NCI-H2227 (cell line): ENCODE measurements at regions not wholly inside any gene's neighbourhood (a gene's known extent, or its start where the extent isn't known, plus 50 kb on each side); places are given as distances from the start of the nearest gene placed in this dataset.

Experiments used
- DNase-seq: peaks from one replicate; lab custom pipeline; 2025; ENCODE audit not compliant: unreplicated experiment; lab: John Stamatoyannopoulos, UW

DNA sequence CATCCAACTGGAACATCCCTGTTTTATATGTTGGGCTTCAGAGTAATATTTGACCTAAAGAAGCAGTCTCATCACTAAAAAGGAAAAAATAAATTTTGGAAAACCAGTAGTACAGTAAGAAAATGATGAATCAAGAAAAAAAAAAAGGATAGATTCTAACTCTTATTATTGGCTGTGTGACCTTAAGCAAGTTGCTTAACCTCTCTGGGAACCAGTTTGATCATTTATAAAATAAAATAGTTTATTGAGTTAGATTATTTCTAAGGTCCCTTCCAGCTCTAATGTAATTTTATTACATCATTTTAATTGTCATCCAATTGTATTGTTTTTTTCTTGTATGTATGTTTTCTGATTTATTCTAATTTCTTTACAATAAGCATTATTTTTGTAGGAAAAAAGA is 127.0 kb downstream of the PRELID2 start:
- no peak for DNase-seq

DNA sequence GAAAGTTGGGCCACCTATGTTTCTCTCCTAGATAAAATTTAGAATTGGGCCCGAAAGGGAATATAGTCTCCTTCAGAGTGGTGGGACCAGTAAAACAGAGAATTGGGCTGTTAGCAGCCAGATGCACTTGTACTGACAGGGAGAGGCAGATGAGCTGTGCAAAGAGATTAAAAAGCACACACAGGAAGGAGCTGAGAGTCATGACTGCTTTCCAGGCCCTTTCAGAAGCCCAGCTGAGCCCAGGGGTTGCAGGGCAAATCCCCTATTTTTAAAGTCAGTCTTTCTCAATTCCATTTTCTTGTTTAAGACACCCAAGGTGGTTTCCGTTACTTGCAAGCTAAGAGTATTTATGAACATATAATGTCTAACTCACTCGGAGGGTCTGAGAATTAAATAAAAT is 130.4 kb downstream of the PRELID2 start:
- DNase-seq = no peak

DNA sequence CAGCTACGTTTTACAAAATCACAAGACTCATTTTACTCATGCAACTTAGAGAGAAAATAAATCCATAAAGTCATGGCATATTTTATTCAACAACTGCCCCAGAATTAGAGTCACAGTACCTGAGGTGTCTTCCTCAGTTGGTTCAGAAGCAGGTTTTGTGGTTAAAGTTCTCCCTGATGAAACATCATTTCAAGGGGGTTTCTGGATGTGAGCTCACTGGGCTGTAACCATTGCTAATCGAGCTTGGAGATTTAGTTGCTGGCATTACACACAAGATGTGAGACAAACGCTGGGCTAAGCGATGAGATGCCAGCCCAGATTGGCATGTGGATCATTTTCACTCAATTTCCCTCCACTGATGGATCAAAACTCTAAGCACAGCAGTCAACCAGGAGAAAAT is 131.3 kb downstream of the PRELID2 start:
- DNase-seq = no peak

DNA sequence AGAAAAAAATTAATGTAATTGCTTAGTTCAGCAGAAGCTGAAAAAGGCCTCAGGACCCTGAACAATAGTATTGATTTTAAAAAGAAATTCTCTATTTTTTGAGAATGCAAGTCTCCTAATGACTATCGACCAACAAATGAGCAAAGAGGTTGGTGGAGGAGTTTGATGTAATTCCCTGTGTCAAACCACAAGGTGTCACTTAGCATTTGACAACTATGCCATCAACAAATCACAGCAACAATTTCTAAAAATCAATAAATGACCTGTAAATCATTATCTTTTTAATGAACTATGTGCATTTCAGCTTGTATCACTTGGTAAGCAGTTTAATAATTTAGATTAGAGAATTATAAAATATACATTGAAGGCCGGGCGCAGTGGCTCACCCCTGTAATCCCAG is 133.7 kb downstream of the PRELID2 start:
- DNase-seq = no peak

DNA sequence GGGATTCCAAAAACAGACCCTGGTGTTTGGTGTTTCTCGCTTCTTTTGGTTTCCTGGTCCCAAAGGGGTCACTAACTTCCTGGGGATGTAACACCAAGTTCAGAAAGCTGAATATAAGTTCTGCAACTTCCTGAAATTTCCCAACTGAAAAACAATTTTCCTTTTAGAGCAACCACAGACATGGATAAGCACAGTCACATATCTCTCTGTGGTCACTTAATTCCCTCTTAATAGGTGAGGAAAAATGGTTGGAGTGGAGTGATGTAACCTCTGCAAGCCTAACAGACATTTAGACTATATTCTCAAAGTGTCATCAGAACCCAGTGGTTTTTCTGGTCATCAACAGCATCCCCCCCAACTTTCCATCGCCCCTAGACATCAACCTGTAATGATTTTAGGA is 135.3 kb downstream of the PRELID2 start:
- no peak for DNase-seq

DNA sequence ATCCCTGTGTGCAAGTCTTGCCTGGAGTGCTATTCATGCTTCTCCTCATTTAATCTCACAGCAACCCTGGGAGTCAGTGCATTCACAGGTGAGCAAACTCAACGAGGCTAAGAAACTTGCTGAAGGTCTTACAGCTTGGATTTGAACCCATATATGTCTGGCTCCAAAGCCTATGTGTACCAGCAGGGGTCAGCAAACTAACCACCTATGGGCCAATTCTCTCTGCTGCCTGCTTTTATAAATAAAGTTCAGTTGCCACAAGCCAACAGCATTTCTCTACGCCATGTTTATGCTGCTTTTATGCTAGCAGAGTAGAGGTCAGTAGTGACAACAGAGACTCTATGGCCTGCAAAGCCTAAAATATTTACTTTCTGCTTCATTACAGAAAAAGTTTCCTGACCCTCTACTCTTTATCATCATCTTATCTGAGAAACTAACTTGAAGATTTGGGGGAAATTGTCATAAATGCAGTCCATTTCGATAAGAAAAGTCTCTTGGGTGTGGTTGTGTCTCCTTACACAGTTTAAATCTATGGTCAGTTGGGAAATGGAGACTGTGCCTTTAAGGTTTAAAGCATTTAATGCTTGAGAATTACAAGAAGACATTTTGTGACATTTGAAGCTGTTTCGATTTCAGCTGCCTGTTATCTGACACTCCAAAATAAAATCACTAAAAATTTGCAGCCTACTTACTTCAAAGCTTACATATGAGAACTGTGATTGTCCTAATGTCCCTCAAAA is 137.7 kb downstream of the PRELID2 start:
- DNase-seq = no peak

DNA sequence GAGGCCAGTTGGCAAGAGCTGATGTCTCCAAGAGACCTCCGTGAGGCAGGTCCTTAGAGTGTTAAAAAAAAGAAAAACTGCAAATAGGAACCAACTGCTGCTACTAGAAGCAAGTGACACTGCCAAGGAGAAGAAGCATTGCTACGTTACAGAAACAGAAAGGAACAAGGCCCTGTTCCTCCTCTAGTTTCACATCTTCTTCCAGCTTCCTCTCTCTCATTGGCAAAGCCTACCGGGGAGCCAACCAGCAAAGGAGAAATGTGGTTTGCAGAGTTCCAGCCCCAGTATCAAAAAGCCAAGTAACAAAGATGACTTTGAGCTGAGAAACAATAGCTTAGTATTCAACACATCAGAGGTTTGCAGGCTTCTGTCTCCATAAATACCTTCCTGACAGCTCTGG is 145.9 kb downstream of the PRELID2 start:
- DNase-seq = no peak

DNA sequence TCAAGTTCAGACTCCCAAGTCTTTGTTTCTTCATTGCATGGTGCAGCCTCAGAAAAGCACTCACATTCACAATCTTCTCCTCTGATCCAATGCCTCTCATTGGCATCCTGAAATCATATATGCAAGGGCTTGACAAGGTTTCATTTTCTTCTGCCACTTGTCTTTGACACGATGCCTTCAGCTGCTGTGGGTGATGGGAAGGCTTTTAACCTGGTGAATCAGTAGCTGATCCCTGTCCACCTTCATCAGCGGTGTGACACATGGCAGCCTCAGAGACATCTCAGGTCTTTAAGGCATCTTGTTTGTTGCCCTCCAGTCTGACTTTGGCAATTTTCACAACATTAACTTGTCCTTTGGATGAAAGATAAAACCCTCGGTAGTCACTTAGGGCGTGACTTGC is 147.2 kb downstream of the PRELID2 start:
- DNase-seq = no peak

DNA sequence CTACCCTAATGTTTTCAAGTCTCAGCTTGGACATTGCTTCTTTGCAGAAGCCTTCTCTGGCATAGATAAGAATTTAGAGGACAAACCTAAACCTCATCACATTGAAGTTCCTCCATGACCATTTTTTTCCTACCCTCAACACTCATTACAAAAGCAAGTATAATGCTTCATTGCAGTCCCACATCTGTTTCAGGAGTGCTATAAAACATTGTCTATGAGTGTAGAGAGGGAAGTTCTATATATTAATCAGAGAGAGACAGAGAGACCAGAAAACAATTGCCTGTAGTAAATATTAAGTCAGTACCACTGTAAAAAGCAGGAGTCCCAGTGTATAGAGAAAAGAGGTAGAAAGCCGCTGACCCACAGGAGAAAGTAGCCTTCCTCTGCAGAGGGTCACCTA is 149.7 kb downstream of the PRELID2 start:
- no peak for DNase-seq

DNA sequence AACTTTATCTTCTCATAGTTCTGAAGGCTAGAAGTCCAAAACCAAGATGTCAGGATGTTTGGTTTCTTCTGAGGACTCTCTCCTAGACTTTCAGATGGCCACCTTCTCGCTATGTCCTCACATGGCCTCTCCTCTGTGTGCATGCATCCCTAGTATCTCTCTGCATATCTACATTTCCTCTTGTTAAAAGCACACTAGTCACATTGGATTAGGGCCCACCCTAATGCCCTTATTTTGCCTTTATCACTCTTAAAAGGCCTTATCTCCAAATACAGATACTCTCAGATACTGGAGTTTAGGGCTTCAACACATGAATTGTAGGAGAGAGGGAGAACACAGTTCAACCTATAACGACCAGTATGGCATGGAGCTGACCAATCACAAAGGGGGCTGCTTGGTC is 151.7 kb downstream of the PRELID2 start:
- no peak for DNase-seq

DNA sequence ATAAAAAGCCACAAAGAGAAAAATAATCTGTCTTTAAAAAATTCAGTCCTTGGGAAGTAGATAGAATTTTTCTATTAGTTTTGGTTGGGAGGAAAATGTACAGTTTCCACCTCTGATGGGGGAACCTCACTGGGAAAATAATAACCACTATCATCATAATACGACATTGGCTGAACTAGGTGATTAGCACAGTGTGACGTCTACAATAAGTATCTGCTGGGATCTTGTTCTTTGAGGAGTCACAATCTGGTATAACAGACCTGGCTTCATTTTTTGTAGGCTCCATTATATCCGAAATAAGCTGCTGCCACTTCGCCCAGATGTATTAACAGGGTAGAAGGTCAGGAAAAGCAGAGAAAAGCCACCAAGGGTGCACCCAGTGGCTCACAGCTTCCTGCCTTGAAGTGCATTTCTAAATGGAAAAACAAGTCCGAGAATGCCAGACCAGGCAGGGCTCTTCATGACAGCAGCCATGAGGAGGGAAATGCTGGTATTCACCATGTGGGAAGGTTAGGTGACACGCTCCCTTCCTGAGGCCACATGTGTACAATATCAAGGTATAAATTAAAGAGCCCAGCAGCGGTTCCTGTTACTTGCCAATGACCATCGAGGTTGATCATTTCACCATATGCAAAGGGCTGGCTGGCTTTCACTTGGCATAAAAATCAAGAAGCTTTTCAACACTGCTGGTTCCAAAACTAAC is 152.8 kb downstream of the PRELID2 start:
- peak; percentile 73 for DNase-seq

DNA sequence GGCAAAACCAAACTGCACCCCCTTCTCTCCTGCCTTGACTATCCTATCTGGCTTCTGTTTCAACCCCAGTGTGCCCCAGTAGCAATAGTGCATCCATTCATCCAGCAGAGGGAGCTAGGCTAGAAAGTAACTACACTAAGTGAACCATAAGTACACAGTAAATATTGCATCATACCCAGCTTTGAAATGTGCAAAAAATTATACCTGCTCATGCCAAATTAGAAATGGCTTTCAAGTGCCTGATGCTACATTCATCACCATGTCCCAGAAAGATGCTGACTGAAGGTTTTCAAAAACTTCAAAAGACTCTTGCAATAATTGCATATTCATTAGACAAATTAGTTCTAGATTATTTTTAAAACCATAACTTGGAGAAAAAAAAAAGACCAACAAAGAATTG is 153.5 kb downstream of the PRELID2 start:
- peak; percentile 70 for DNase-seq

DNA sequence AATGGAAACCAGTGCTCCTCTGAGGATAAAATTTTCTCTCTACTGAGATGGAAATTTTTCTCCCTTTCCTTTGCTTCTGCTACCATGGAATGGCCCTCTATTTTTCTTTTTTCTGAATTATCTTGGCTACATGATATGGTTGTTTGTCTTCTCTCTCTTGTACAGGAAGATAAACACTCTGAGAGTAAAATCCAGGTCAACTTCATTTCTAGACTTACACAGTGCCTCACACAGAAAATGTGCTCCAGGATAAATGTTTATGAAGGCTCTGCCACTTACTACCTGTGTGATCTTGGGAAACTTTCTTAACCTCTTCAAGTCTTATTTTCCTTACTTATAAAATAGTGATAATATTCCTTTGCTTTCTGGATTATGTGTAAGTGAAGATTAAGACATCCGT is 153.9 kb downstream of the PRELID2 start:
- DNase-seq = no peak

DNA sequence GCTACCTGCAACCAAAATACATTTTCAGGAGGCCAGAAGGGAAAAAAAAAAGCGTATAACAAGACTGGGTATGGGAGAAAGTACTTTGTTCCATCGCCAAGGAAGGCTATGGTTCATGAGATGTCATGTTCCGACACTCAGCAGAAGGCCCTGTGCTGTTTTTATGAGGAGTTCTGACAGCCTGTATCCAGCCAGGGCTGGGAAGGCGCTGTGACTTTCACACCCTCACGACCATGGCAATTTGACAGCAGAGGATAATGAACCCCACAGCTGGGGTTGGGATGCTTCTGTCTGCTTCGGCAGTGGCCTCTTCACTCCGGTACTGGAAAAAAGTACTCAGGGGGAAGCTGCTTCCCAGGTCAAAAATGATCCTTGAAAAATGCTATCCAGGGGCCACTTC is 154.4 kb downstream of the PRELID2 start:
- peak; percentile 4 for DNase-seq

DNA sequence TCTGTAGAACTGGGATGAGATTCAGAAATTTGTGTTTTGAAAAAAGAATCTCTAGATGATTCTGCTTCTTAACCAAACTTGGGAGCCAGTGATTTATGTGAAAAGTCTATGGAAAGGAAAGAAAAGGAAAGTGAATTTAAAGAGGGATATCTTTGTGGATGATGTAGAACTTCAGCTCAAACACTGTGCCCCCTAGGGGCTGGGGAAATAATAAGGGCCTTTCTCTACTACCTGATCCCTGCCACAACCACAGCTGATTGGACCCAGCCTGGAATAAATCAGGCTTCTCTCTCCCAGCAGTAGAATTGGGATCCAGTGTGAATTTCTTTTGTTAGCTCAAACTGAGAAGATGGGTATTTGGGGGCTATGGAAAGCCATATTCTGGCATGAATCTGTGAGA is 155.0 kb downstream of the PRELID2 start:
- DNase-seq = no peak

DNA sequence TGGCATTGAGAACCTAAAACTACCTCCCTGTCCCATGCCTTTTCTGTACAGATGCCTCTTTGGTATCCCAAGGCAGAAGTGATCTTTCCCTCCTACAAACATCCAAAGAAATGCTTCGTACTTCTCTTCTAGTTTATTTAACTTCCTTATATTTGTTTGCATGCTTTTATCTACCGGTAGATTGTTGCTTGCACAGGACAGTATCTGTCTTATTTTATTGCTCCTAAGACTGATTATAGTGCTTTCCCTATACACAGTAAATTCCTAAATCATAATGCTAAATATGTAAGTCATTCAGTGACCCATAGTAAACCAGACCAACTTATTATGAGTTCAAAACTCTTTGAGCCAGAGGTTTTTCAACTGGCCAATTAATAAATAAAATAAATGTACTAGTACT is 156.9 kb downstream of the PRELID2 start:
- DNase-seq = no peak

DNA sequence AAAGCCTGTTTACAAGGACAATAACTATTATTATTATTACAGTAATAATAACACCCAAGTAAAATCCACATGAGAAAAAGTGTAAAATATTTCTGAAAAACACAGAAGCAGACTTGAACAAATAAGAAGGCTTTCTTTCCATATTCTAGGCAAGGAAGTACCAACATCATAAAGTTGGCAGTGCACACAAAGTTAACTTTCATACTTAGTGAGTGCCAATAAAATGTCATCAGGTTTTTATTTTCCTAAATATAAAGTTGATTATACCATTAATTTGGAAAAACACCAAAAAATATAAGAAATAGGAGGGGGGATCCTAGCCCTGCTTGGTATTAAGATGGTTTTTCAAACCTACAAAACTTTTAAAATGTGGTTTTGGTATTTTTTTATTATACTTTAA is 161.4 kb downstream of the PRELID2 start:
- no peak for DNase-seq

DNA sequence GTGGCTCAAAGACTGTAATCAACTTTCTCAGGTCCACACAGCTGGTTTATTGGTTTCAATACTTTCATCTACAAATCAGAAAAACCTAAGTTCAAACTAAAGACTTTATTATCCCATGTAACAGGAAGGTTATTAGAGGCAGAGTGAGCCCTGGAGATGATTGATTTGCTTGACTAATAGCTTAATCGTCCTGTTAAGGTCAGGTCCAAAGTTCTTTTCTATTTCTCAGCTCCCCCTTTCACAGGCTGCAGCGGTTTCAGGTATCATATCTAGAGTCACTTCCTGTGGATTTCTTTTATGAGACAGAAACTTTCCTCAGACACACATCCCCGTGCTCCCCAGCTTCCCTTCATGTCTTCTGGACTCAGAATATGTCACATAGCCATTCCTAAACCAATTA is 166.4 kb downstream of the PRELID2 start:
- DNase-seq = no peak

DNA sequence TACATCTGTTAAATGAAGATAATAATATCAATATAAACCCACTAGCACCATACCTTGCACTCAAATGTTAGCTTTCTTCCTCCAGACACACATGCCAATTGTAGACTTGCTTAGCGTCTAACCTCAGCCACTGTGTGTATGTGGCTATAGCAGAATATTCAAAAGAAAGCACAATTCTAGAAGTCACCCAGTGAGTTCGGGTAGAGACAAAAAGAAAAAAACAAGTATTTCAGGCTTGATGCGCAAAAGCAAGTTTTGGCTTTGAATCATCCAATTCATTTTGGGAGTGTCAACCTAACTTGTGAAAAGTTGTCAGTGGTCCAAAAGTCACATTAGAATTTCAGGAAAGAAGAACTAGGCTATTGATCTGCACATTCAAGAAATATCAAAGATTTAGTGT is 167.4 kb downstream of the PRELID2 start:
- no peak for DNase-seq

DNA sequence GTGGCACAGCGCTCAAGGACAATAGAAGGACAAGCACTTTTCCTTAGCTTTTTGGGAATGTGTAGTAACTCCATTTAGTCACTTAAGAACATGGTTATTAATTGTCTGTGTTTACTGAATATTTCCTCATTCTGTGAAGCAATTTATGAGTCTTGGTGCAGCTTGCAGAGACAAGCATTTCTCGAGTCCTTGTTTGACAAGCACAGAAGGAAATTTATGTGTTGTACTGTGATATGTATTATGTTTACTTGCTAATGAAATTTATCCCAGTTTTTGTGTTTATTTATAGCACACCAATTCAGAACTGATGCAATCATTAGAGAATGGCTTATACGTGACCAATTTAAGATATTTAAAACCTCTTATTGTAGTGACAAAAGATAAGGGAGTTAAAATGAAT is 168.6 kb downstream of the PRELID2 start:
- DNase-seq = no peak

DNA sequence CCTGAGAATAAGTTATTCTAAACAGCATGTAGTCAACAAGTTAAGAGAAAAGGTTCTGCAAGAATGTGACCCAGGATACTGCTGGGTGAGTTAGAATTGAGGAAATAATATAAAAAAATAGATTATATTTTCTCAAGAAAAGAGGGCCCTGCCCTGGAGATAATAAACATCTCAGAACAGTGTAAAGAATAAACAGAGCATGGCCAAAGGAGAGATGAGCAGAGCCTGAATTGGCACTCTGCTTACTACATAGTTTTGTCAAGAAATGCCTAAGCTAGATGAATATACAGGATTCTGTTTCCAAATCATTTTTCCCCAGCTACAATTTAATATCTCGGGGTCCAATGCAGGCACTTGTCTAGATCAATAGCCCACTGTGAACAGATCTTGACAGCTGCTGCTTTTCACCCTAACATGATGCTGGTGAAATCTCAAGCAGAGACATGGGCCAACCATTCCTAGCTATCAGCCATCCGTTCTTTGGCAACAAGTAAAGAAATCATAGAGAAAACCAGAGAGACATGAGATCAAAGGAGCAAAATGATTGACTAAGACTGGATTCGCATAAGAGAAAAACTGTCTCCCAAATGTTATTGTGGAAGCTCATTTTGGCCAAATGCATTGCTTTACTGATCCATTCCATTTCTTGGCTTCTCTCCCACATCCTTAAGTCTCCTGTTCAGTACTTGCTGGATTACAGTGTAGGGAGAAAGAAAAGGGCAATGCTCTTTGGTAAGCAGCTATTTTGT is 173.2 kb downstream of the PRELID2 start:
- DNase-seq = no peak
